Smooth muscle cell (in vitro differentiated cells): ENCODE measurements at regions not wholly inside any gene's neighbourhood (a gene's known extent, or its start where the extent isn't known, plus 50 kb on each side); places are given as distances from the start of the nearest gene placed in this dataset.

Experiments
- DNase-seq: peaks from one replicate; lab custom pipeline; 2025; ENCODE audit not compliant: unreplicated experiment; lab: John Stamatoyannopoulos, UW
- H2AFZ ChIP-seq: fragments of 200-600 bp; sonication (generic); 2 replicates; pipeline ENCODE4 v1.6.0; 2016; ENCODE audit warnings: antibody characterized with exemption, low read depth, mild to moderate bottlenecking
- H3F3A ChIP-seq: fragments of 200-600 bp; sonication (generic); 2 replicates; pipeline ENCODE4 v1.6.0; 2017; ENCODE audit warnings: antibody characterized with exemption, low read depth
- H3K27ac ChIP-seq: fragments of 200-600 bp; sonication (generic); 2 replicates; pipeline ENCODE4 v1.5.1; 2016; ENCODE audit warnings: low read depth, mild to moderate bottlenecking
- H3K27me3 ChIP-seq: fragments of 200-600 bp; sonication (generic); 2 replicates; pipeline ENCODE4 v1.6.1; 2016; ENCODE audit warnings: low read depth, mild to moderate bottlenecking
- H3K36me3 ChIP-seq: fragments of 200-600 bp; sonication (generic); 2 replicates; pipeline ENCODE4 v1.5.1; 2016; ENCODE audit warnings: low read depth
- H3K4me1 ChIP-seq: fragments of 200-600 bp; sonication (generic); 2 replicates; pipeline ENCODE4 v1.5.1; 2016; ENCODE audit warnings: low read depth
- H3K4me2 ChIP-seq: fragments of 200-600 bp; sonication (generic); 2 replicates; pipeline ENCODE4 v1.6.0; 2016; ENCODE audit warnings: mild to moderate bottlenecking
- H3K4me3 ChIP-seq: fragments of 200-600 bp; sonication (generic); 2 replicates; pipeline ENCODE4 v1.5.1; 2016; ENCODE audit warnings: mild to moderate bottlenecking
- H3K79me2 ChIP-seq: fragments of 200-600 bp; sonication (generic); 2 replicates; pipeline ENCODE4 v1.6.0; 2016; ENCODE audit warnings: low read depth, mild to moderate bottlenecking
- H3K9ac ChIP-seq: fragments of 200-600 bp; sonication (generic); 2 replicates; pipeline ENCODE4 v1.6.0; 2016; ENCODE audit warnings: low read depth
- H3K9me3 ChIP-seq: fragments of 200-600 bp; sonication (generic); replicated peaks from 2 replicates; pipeline ENCODE4 v1.5.1; 2016; ENCODE audit warnings: low read depth
- H4K20me1 ChIP-seq: fragments of 200-600 bp; sonication (generic); 2 replicates; pipeline ENCODE4 v1.6.0; 2016; ENCODE audit warnings: low read depth
- CTCF ChIP-seq: fragments of 200-600 bp; sonication (generic); IDR thresholded peaks from 2 replicates; pipeline ENCODE4 v1.5.1; 2017; ENCODE audit warnings: borderline replicate concordance, mild to moderate bottlenecking, antibody characterized with exemption; ENCODE audit not compliant: insufficient read depth, poor library complexity, severe bottlenecking
- WGBS: methylation state at CpG from one replicate; pipeline ENCODE4 v1.1.7; 2016; ENCODE audit warnings: low lambda C conversion rate; 5-methylcytosine and 5-hydroxymethylcytosine counted together

- WGBS = 97% methylated on average over 2 of the region's 2 CpGs
- no peaks in the 10 kb centered on the region for H3K9me3 ChIP-seq
- TF ChIP-seq CTCF = no peak
- H3K79me2 ChIP-seq = no peaks in the 10 kb centered on the region
- H3K4me1 ChIP-seq = no peaks in the 10 kb centered on the region
- H3K9ac ChIP-seq = no peak overlapping the region
- H3K27me3 ChIP-seq = no peaks in the 10 kb centered on the region
- DNase-seq = no peak
- H2AFZ ChIP-seq = no peak overlapping the region
- H3K27ac ChIP-seq = no peak overlapping the region
- no peaks in the 10 kb centered on the region for H4K20me1 ChIP-seq
- no peaks in the 10 kb centered on the region for H3K36me3 ChIP-seq
- no peaks in the 10 kb centered on the region for H3F3A ChIP-seq
- H3K4me2 ChIP-seq = no peak overlapping the region
- H3K4me3 ChIP-seq = no peak overlapping the region
Observed at GRCh38 chr5:173676375-173676774, 59.9 kb upstream of the BOD1 start.

GRCh38 chr5:173677125-173677672 is 60.7 kb upstream of the BOD1 start:
- H3K4me3 ChIP-seq = no peak overlapping the region

GRCh38 chr5:173679909-173680630 is 63.6 kb upstream of the BOD1 start:
- 96% methylated on average over 6 of the region's 6 CpGs for WGBS
- Histone ChIP-seq H3K36me3 (no peaks in the 10 kb centered on the region), H3K4me3 (no peak overlapping the region), H2AFZ (no peak overlapping the region), H3K9ac (no peak overlapping the region), H3K27me3 (no peaks in the 10 kb centered on the region), H3F3A (no peaks in the 10 kb centered on the region), H3K79me2 (no peaks in the 10 kb centered on the region), H4K20me1 (no peaks in the 10 kb centered on the region), H3K4me2 (no peak overlapping the region), H3K4me1 (no peaks in the 10 kb centered on the region), H3K27ac (no peak overlapping the region), H3K9me3 (no peaks in the 10 kb centered on the region)
- no peak for DNase-seq
- no peak for TF ChIP-seq CTCF

More at GRCh38 chr5:173677125-173677672, 60.7 kb upstream of the BOD1 start:
- Histone ChIP-seq H3K36me3 (no peaks in the 10 kb centered on the region), H3K9ac (no peak overlapping the region), H3K27ac (no peak overlapping the region), H3K9me3 (no peaks in the 10 kb centered on the region), H4K20me1 (no peaks in the 10 kb centered on the region), H3F3A (no peaks in the 10 kb centered on the region), H3K27me3 (no peaks in the 10 kb centered on the region), H2AFZ (no peak overlapping the region), H3K4me1 (no peaks in the 10 kb centered on the region), H3K4me2 (no peak overlapping the region), H3K79me2 (no peaks in the 10 kb centered on the region)
- DNase-seq = no peak
- WGBS = 82% methylated on average over 2 of the region's 2 CpGs
- TF ChIP-seq CTCF = no peak

GRCh38 chr5:173680660-173681242 is 64.3 kb upstream of the BOD1 start:
- H3F3A ChIP-seq = no peaks in the 10 kb centered on the region
- no peaks in the 10 kb centered on the region for H3K4me1 ChIP-seq
- no peak overlapping the region for H3K9ac ChIP-seq
- H4K20me1 ChIP-seq = no peaks in the 10 kb centered on the region
- 84% methylated on average over 6 of the region's 6 CpGs for WGBS
- DNase-seq = no peak
- no peak overlapping the region for H2AFZ ChIP-seq
- no peak overlapping the region for H3K4me3 ChIP-seq
- H3K27ac ChIP-seq = no peak overlapping the region
- H3K4me2 ChIP-seq = no peak overlapping the region
- H3K9me3 ChIP-seq = no peaks in the 10 kb centered on the region
- H3K27me3 ChIP-seq = no peaks in the 10 kb centered on the region
- no peak for TF ChIP-seq CTCF
- no peaks in the 10 kb centered on the region for H3K79me2 ChIP-seq
- no peaks in the 10 kb centered on the region for H3K36me3 ChIP-seq
